Stimulated activated CD4-positive, alpha-beta T cell treated with anti-CD3 and anti-CD28 coated beads, Interleukin-4, amount 100 ng/mL, for 24 hours (primary cell): ENCODE measurements at regions not wholly inside any gene's neighbourhood (a gene's known extent, or its start where the extent isn't known, plus 50 kb on each side); places are given as distances from the start of the nearest gene placed in this dataset.
"Not testable (repeated sequence)": the region's sequence is repeated elsewhere in the genome, so short reads cannot be mapped to it uniquely, and the experiment has no call there.

Source experiments
- DNase-seq: peaks from one replicate; pipeline ENCODE4 v3.0.0-alpha.2; 2020

DNA sequence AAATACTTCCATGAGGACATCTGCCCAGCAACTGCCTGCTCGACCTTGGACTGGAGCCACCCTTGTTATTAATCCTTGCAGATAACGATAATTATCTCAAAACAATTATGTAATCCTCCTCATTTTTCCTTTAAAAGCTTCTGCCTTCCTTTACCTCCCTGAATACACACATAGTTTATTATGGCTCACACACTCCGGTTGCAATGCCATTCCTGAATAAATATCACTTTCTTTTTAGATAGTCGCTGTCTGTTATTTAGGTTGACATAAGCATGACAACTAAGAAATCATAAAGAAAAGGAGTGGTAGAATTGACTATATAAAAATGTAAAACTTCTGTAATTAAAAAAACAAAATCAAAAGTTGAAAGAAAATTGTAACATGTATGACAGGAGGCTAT lies 64.8 kb downstream of the B4GALT7 start:
- DNase-seq = not testable (repeated sequence)

DNA sequence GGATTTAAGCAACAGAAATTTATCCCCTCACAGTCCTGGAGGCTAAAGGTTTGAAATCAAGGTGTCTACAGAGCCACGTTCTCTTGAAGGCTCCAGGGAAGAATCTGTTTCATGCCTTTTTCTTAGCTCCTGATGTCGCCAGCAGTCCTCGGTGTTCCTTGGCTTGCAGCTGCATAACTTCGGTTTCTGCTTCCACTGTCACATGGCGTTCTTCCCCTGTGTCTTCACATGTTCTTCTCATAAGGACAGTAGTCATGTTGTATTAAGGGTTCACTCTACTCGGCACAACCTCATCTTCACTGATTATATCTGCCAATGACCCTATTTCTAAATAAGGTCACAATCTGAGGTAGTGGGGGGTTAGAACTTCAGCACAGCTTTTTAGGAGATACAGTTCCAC lies 65.2 kb downstream of the B4GALT7 start:
- DNase-seq = not testable (repeated sequence)

DNA sequence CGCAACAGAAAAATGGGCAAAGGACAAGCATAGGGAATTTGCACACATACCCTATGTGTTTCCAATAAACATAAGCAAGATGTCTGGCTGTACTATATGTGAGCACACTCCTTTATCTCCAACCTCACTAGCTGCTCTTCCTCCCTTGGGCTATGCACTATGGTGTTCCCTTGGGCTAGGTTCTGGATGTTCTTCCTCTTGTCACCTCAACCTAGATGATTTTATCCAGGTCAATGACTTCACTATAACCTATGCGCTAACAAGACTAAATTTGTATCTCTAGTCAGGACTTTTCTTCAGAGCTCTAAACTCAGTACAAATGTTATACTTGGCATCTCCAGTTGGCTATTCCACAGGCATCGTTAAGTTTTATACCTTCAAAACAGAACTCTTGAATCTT lies 66.0 kb downstream of the B4GALT7 start:
- not testable (repeated sequence) for DNase-seq

DNA sequence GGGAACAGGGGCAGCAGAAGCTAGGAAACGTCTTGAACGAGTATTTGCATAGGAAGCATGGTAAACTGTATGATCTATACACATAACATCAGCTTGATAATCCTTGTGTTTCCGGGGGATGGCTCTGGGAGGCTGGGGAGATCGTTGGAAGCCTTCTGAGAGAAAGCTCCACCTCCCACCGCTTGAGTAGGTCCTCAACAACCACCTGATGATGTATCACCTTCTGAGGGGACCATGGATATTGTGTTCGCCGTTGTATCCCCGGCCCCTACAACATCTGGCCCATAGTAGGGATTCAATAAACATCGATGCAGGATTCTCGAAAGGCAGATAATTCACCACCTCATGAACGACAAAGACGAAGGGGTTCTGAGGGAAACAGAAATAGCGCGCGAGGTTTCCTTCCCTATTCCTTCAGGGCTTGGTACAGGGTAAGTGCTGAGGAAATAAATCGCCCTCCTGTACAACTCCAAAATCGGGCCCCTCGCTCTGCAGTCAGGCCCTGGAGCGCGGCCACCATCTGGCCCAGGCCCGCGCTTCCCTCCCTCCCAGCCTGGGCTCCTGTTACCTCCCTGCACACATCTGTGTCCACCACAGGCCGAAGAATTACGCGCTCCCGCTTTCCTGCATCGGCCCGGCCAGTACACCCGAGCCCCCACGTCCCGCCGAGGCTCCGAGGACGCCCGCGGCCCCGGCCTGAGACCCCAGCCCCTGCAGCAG lies 71.3 kb downstream of the B4GALT7 start:
- not testable (repeated sequence) for DNase-seq

DNA sequence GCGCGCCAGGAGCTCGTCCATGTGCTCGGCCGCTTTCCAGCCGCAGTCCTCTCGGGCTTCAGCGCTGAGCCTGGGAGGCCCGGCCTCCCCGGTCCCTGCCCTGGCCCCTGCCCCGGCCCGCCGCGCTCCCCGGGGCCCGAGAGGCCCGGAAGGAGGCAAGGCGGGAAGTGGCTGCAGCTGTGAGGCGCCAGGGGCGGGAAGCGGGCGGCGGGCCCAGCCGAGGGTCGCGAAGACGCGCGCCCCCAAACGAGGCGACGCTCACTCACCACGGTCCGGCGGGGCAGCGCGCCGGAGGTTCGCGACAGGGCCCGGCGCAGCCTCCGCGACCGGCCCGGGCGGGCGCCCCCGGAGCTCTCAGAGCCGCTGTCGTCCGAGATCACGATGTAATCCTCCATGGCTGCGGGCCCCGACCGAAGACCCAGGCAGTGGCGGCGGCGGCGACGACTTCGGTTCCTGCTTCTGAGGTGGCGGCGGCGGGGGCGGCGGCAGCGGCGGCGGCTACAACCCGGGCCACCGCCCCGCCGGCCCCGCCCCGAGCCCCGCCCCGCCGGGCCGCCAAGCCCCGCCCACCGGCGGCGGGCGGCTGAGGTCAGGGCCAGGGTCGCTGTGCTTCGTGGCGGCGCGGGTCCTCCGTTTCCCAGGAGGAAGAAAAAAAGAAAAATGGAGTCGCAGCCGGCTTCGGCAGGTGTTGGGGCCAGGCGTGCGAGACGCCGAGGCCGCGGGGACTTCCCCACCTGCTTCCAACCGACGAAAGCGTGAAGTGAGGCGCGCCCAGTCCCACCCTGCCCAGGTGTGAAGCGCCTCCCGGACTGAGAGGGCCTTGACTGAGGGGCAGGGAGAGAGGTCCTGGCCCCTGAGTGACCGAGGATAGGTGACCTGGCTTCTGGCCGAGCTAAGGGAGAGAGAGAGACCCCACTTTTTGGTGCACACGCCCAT lies 72.1 kb downstream of the B4GALT7 start:
- peak; percentile 77 for DNase-seq
